H1 (cell line): ENCODE measurements at regions not wholly inside any gene's neighbourhood (a gene's known extent, or its start where the extent isn't known, plus 50 kb on each side); places are given as distances from the start of the nearest gene placed in this dataset.

Source experiments
- JUND ChIP-seq: IDR thresholded peaks from 2 replicates; pipeline ENCODE4 v1.6.1; 2011; ENCODE audit warnings: mild to moderate bottlenecking, improper control_type of control experiment, low read length
- TF ChIP-seq, protein P1 (sequence below): fragments of 300-600 bp; sonication (generic); IDR thresholded peaks from 2 replicates; pipeline ENCODE4 v1.7.1; 2012; ENCODE audit warnings: low read length, moderate library complexity, mild to moderate bottlenecking, inconsistent platforms; ENCODE audit not compliant: insufficient replicate concordance

DNA sequence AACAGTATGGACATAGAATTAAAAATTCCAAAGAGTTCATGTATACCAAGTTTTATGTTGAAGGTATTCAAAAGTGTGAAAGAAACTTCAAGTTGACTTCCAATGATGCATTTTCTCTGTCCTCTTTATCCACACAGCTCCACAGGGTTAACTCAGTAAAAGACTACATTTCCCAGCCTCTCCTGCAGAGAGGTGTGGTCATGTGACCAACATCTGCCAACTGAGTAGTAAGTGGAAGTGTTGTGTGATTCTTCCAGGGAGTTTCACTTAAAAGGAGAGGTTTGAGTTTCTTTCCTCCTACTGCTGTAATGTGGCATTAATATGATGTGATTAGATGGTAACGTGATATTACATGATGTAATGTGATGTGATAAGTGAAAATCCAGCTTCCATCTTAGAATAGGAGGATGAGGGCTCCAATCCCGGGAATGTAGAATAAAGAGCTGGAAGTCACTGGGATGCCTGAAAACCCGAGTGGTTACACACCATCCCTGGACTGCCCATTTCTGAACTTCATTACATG lies 280.6 kb downstream of the ARRDC4 start (continued):
- TF ChIP-seq, protein P1, sequence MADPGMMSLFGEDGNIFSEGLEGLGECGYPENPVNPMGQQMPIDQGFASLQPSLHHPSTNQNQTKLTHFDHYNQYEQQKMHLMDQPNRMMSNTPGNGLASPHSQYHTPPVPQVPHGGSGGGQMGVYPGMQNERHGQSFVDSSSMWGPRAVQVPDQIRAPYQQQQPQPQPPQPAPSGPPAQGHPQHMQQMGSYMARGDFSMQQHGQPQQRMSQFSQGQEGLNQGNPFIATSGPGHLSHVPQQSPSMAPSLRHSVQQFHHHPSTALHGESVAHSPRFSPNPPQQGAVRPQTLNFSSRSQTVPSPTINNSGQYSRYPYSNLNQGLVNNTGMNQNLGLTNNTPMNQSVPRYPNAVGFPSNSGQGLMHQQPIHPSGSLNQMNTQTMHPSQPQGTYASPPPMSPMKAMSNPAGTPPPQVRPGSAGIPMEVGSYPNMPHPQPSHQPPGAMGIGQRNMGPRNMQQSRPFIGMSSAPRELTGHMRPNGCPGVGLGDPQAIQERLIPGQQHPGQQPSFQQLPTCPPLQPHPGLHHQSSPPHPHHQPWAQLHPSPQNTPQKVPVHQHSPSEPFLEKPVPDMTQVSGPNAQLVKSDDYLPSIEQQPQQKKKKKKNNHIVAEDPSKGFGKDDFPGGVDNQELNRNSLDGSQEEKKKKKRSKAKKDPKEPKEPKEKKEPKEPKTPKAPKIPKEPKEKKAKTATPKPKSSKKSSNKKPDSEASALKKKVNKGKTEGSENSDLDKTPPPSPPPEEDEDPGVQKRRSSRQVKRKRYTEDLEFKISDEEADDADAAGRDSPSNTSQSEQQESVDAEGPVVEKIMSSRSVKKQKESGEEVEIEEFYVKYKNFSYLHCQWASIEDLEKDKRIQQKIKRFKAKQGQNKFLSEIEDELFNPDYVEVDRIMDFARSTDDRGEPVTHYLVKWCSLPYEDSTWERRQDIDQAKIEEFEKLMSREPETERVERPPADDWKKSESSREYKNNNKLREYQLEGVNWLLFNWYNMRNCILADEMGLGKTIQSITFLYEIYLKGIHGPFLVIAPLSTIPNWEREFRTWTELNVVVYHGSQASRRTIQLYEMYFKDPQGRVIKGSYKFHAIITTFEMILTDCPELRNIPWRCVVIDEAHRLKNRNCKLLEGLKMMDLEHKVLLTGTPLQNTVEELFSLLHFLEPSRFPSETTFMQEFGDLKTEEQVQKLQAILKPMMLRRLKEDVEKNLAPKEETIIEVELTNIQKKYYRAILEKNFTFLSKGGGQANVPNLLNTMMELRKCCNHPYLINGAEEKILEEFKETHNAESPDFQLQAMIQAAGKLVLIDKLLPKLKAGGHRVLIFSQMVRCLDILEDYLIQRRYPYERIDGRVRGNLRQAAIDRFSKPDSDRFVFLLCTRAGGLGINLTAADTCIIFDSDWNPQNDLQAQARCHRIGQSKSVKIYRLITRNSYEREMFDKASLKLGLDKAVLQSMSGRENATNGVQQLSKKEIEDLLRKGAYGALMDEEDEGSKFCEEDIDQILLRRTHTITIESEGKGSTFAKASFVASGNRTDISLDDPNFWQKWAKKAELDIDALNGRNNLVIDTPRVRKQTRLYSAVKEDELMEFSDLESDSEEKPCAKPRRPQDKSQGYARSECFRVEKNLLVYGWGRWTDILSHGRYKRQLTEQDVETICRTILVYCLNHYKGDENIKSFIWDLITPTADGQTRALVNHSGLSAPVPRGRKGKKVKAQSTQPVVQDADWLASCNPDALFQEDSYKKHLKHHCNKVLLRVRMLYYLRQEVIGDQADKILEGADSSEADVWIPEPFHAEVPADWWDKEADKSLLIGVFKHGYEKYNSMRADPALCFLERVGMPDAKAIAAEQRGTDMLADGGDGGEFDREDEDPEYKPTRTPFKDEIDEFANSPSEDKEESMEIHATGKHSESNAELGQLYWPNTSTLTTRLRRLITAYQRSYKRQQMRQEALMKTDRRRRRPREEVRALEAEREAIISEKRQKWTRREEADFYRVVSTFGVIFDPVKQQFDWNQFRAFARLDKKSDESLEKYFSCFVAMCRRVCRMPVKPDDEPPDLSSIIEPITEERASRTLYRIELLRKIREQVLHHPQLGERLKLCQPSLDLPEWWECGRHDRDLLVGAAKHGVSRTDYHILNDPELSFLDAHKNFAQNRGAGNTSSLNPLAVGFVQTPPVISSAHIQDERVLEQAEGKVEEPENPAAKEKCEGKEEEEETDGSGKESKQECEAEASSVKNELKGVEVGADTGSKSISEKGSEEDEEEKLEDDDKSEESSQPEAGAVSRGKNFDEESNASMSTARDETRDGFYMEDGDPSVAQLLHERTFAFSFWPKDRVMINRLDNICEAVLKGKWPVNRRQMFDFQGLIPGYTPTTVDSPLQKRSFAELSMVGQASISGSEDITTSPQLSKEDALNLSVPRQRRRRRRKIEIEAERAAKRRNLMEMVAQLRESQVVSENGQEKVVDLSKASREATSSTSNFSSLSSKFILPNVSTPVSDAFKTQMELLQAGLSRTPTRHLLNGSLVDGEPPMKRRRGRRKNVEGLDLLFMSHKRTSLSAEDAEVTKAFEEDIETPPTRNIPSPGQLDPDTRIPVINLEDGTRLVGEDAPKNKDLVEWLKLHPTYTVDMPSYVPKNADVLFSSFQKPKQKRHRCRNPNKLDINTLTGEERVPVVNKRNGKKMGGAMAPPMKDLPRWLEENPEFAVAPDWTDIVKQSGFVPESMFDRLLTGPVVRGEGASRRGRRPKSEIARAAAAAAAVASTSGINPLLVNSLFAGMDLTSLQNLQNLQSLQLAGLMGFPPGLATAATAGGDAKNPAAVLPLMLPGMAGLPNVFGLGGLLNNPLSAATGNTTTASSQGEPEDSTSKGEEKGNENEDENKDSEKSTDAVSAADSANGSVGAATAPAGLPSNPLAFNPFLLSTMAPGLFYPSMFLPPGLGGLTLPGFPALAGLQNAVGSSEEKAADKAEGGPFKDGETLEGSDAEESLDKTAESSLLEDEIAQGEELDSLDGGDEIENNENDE: no peak
- TF ChIP-seq JUND: no peak
